Activated CD8-positive, alpha-beta T cell treated with anti-CD3 and anti-CD28 coated beads for 36 hours (primary cell): ENCODE measurements at regions not wholly inside any gene's neighbourhood (a gene's known extent, or its start where the extent isn't known, plus 50 kb on each side); places are given as distances from the start of the nearest gene placed in this dataset.

Source experiments
- ATAC-seq: fragments of 200-7000 bp; cut with Tn5 transposase; one replicate; pipeline ENCODE4 v1.10.0; 2021; ENCODE audit warnings: mild to moderate bottlenecking, moderate library complexity
- CTCF ChIA-PET: fragments of 350-600 bp; sonication (Branson Sonifier 250); formaldehyde crosslinking; loops from one replicate; lab custom pipeline; 2021; ENCODE audit warnings: antibody characterized with exemption; lab: Charles Lee
- POLR2A ChIA-PET: fragments of 350-600 bp; sonication (Branson Sonifier 250); formaldehyde crosslinking; loops from one replicate; lab custom pipeline; 2021; ENCODE audit warnings: antibody characterized with exemption; lab: Charles Lee
- DNase-seq: peaks from one replicate; pipeline ENCODE4 v3.0.0-alpha.2; 2020
- H3K27ac Mint-ChIP-seq: one replicate; pipeline ENCODE4 v1.8.0; 2021; ENCODE audit warnings: mild to moderate bottlenecking, mixed read lengths
- H3K27me3 Mint-ChIP-seq: one replicate; pipeline ENCODE4 v1.8.0; 2021; ENCODE audit warnings: mixed read lengths
- H3K36me3 Mint-ChIP-seq: one replicate; pipeline ENCODE4 v1.8.0; 2021; ENCODE audit warnings: low read depth, mixed read lengths
- H3K4me1 Mint-ChIP-seq: one replicate; pipeline ENCODE4 v1.8.0; 2021; ENCODE audit warnings: low read depth, mixed read lengths
- H3K4me3 Mint-ChIP-seq: one replicate; pipeline ENCODE4 v1.8.0; 2021; ENCODE audit warnings: mild to moderate bottlenecking, moderate library complexity, mixed read lengths
- H3K9me3 Mint-ChIP-seq: one replicate; pipeline ENCODE4 v1.8.0; 2021; ENCODE audit warnings: mixed read lengths
- CTCF ChIP-seq: fragments of 200-600 bp; IDR thresholded peaks from one replicate; pipeline ENCODE4 v1.8.0; 2022; ENCODE audit warnings: antibody characterized with exemption, mild to moderate bottlenecking
- intact Hi-C: fragments of 100-400 bp; cut with micrococcal nuclease; formaldehyde crosslinking; loops from one replicate; pipeline ENCODE4 v1.10.0; 2022

DNA sequence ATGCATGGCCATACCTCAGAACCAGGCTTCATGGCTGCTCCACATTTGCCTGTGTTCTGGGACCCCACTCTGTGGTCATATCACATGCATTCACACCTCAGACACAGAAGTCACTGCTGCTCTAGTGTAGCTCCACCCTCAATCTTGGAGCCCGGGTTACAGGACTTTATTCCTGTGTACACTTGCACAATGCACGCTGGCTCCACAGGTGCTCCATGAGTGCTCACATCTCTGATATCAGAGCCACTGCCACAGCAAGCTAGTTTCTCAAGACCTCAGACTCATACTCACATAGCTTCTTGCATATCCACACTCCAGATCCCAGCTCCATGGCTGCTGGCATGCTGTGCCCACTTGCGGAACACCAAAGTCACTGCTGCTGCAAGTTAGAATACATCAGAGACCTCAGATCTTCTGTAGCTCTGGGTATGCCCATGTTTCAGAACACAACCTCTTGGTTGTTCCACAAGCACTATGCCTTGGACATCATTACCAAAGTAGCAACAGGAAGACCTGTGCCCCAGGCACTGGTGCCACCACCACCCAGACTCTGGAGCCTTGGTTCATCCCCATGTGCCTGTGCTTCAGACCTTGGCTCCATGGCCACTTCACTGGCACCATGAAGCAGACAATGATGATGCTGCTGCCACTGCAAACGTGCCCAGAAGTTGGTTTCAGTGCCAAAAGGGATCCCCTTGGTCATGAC is 269.5 kb upstream of the PCDH20 start:
- POLR2A ChIA-PET, result no interaction called here
- intact Hi-C loops, result no loop called here
- CTCF ChIA-PET, result no interaction called here
- no peak for DNase-seq
- no peak for TF ChIP-seq CTCF
- ATAC-seq, result no peak
- peaks cover 13% of the 10 kb centered on the region for H3K9me3 Mint-ChIP-seq
- no peak overlapping the region for H3K27ac Mint-ChIP-seq
- no peaks in the 10 kb centered on the region for H3K36me3 Mint-ChIP-seq
- no peaks in the 10 kb centered on the region for H3K4me1 Mint-ChIP-seq
- no peak overlapping the region for H3K4me3 Mint-ChIP-seq
- no peaks in the 10 kb centered on the region for H3K27me3 Mint-ChIP-seq

DNA sequence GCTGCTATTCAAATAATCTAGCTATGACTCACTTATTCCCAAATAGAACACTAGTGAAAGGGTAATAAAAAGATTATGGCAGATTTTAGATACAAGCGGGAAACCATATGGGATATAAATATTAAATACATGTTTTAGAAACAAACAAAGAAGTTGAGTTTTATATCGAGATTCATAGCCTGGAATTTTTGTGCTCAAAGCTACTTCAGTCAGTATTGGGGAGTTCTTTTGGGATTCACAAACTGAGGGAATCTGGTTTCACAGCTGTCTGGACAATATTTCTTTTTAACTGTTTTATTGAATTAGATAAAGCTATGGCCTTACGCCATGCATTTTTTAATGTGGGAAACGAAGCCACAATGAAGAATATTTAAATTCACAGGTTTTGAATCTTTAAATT is 257.1 kb upstream of the PCDH20 start:
- DNase-seq, result no peak
- H3K4me1 Mint-ChIP-seq, result no peaks in the 10 kb centered on the region
- H3K27ac Mint-ChIP-seq, result no peak overlapping the region
- CTCF ChIA-PET, result no interaction called here
- H3K9me3 Mint-ChIP-seq, result peaks cover 7% of the 10 kb centered on the region
- no peaks in the 10 kb centered on the region for H3K27me3 Mint-ChIP-seq
- intact Hi-C loops, result no loop called here
- no peak overlapping the region for H3K4me3 Mint-ChIP-seq
- TF ChIP-seq CTCF, result no peak
- POLR2A ChIA-PET, result no interaction called here
- no peak for ATAC-seq
- H3K36me3 Mint-ChIP-seq, result no peaks in the 10 kb centered on the region

GRCh38 chr13:61670384-61671161 is 254.9 kb upstream of the PCDH20 start:
- no peak overlapping the region for H3K4me3 Mint-ChIP-seq
- intact Hi-C loops, result no loop called here
- H3K9me3 Mint-ChIP-seq, result peaks cover 4% of the 10 kb centered on the region
- no peaks in the 10 kb centered on the region for H3K4me1 Mint-ChIP-seq
- H3K27me3 Mint-ChIP-seq, result no peaks in the 10 kb centered on the region
- ATAC-seq (no peak), DNase-seq (no peak)
- no peak overlapping the region for H3K27ac Mint-ChIP-seq
- ChIA-PET CTCF (interaction anchor here (0.6 kb wide), 1 partner anchor 161 kb away, joined by 3 read pairs; no protein-coding TSS in a partner anchor), POLR2A (no interaction called here)
- TF ChIP-seq CTCF, result no peak
- H3K36me3 Mint-ChIP-seq, result no peaks in the 10 kb centered on the region

DNA sequence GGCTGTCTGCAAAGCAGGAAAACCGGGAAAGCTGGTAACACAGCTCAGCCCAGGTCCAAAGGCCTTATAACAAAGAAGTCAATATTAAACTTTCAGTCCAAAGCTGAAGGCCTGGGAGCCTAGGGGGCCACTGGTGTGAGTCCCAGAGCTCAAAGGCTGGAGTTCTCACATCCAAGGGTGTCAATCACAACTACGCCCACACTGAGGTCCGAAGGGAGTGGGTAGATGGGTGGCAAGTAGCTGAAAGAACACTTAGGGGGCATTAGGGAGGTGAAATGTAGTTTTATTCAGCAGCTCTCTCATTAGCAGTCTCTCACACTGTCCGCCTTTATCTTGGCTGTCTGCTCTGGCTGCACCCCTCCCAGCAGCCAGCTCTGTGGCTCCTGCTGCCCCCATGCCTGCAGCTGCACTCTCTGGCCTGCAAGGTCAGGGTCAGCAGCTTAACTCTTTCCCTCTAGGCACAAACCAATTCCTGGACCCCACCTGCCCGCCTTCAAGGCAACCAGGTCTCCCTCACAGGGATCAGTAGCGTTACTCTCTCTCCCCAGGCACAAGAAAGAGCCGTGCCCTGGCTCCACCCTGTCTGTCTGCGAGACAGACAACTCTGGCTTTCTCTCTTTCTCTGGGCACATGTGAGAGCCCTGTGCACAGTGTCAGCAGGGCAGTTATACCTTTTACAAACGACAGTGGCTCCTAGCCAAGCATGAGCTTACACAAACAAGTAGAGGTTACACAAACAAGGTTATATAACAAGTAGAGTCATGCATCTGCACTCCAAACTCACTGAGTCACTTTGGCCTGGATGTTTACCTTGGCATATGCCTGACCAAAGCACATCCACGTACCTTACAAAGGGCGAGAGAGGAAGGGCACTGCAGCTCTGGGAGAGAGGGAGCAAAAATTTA is 249.4 kb upstream of the PCDH20 start:
- ATAC-seq, result no peak
- intact Hi-C loops, result no loop called here

More for the DNA sequence above, 249.4 kb upstream of the PCDH20 start:
- Mint-ChIP-seq H3K36me3 (no peaks in the 10 kb centered on the region), H3K27me3 (no peaks in the 10 kb centered on the region), H3K4me3 (no peak overlapping the region), H3K4me1 (no peaks in the 10 kb centered on the region), H3K9me3 (peaks cover 2% of the 10 kb centered on the region), H3K27ac (no peak overlapping the region)
- TF ChIP-seq CTCF, result no peak
- no peak for DNase-seq
- CTCF ChIA-PET, result no interaction called here
- POLR2A ChIA-PET, result no interaction called here
